GM19452 (cell line): ENCODE measurements at regions not wholly inside any gene's neighbourhood (a gene's known extent, or its start where the extent isn't known, plus 50 kb on each side); places are given as distances from the start of the nearest gene placed in this dataset.
"Not testable (repeated sequence)": the region's sequence is repeated elsewhere in the genome, so short reads cannot be mapped to it uniquely, and the experiment has no call there.

Experiments used
- ATAC-seq: cut with Tn5 transposase; IDR thresholded peaks from one replicate; pipeline ENCODE4 v1.9.1; 2021; ENCODE audit not compliant: unreplicated experiment

GRCh38 chr12:75710361-75711069 lies 199.1 kb upstream of the KRR1 start:
- ATAC-seq = no peak

DNA sequence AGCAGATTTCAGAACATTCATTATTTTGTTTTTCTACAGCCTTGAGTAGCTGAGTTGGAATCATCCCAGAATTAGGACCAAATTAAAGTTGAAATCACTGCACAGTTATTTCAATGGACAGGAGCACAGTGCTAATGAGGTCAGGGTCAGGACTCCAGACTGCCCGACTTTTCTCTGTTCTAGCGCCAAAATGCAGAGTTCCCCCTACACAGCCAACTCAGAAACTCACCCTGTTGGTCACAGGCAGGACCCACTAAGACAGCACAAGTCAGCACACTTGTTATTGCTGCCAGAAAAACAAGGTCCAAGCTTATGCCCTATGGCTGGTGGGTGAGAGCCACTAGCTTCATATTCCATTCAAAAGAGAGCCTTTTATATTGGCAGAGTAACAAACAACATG lies 198.1 kb upstream of the KRR1 start:
- no peak for ATAC-seq

- no peak for ATAC-seq
These were observed 197.4 kb upstream of the KRR1 start for GRCh38 chr12:75708802-75709201.

- ATAC-seq = no peak
These were observed 196.6 kb upstream of the KRR1 start for GRCh38 chr12:75707983-75708382.

- no peak for ATAC-seq
These were observed 195.6 kb upstream of the KRR1 start for GRCh38 chr12:75706786-75707605.

- ATAC-seq = no peak
These were observed 194.6 kb upstream of the KRR1 start for GRCh38 chr12:75705749-75706711.

GRCh38 chr12:75704664-75705063 lies 193.3 kb upstream of the KRR1 start:
- ATAC-seq = no peak

- no peak for ATAC-seq
These were observed 192.8 kb upstream of the KRR1 start for GRCh38 chr12:75704208-75704607.

- no peak for ATAC-seq
These were observed 191.7 kb upstream of the KRR1 start for GRCh38 chr12:75703131-75703530.

GRCh38 chr12:75702477-75703093 lies 191.2 kb upstream of the KRR1 start:
- no peak for ATAC-seq

DNA sequence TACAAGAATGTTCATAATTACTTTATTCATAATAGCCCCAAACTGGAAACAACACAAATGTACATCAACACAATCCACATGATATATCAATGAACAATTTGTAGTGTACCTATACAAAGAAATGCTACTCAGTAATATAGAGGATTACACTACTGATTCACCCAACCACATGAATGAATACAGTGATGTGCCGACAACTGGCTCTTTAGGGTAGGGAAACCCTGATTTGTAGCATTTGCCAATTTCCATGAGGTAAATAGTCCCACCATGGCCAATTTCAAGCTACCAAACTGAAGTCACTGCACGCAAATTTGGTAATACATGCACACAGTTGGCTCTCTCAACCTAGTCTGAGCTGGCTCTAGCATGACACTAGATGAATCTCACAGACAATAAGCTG lies 190.4 kb upstream of the KRR1 start:
- no peak for ATAC-seq

DNA sequence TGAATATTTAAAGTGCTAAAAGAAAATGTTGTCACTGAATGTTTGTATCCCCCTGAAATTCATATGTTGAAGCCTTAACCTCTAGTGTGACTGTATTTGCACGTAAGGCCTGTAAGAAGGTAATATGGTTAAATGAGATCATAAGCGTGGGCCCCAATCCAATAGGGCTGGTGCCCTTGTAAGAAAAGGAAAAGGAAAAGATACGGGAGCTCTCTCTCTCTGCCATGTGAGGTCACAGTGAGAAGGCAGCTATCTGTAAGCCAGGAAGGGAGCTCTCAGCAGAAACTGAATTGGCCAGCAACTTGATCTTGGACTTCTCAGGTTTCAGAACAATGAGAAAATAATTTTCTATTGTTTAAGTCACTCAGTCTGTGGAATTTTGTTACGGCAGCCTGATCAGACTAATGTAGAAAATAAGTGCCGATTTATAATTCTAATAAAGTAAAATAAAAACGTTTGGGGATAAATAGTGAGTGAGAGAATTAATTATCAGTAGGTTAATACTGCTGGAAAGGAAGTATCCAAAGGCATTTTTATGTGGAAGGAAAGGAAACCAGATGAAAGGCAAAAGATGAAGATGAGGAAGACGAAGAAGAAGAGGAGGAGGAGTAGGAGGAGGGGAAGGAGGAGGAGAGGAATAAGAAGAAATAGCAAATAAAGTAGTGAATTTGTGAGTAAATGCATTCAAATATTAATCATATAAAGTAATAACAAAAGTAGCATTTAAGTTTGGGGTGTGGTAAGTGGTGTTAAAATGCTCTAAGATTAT lies 188.5 kb upstream of the KRR1 start:
- ATAC-seq = no peak

GRCh38 chr12:75699251-75699650 lies 187.8 kb upstream of the KRR1 start:
- ATAC-seq = no peak

DNA sequence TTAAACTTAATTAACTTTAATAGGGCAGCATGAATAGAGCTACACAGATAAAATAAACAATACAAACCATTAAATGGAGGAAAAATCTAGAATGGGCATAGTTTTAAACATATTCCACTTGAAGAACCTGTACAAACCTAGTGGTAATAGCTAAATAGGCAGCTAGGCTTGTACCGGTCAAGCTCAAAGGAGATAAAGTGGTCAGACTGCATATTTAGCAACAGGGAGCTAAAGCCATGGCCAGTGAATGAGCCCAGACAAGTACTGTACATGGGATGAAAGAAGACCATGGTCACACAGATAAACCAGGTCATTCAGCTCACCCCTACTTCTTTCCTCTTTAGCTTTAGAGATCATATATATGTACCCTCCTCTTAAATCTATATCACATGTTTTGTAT lies 186.6 kb upstream of the KRR1 start:
- ATAC-seq = no peak

DNA sequence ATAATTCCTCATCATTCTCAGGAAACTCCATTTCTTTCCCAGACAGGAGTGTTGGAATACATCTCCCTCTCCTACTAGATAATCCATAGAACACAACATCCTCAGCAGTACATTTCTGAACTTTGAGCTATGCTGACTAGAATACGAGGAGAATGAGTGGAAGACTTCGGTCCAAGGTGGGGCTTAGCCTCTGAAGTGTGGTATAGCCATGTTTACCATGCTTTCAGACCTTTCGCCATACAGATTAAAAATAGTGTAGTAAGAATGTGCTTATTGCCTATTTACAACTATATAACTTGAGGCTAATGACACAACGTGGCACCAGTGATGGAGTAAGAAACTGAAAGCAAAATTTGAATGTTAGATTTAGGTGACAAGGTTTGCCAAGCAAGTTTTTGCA lies 184.5 kb upstream of the KRR1 start:
- ATAC-seq = no peak

GRCh38 chr12:75694534-75695268 lies 183.3 kb upstream of the KRR1 start:
- no peak for ATAC-seq

DNA sequence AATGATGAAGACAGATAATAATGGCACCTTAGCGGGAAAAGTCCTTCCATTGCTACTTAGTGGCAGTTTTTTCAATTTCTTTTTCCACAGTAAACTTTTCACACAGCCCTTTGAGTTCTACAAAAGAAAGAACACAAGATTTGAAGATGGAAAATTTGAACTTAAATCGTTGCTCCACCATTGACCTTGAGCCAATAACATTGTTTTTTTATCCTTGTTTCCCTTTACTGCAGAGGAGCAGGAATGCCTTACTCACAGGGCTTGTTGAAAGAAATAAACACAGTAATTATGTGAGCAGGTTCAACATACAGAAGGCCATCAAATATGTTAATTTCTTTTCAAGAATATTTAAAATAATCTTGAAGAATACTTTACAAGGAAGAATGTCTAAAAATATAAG lies 181.5 kb upstream of the KRR1 start:
- no peak for ATAC-seq

- no peak for ATAC-seq
These were observed 179.0 kb upstream of the KRR1 start for GRCh38 chr12:75690296-75690955.

DNA sequence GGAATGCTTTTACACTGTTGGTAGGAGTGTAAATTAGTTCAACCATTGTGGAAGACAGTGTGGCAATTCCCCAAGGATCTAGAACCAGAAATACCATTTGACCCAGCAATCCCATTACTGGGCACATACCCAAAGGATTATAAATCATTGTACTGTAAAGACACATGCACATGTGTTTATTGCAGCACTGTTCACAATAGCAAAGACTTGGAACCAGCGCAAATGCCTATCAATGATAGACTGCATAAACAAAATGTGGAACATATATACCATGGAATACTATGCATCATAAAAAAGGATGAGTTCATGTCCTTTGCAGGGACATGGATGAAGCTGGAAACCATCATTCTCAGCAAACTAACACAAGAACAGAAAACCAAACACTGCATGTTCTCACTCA lies 174.8 kb upstream of the KRR1 start:
- ATAC-seq = not testable (repeated sequence)
